HCT116 (cell line): ENCODE measurements at regions not wholly inside any gene's neighbourhood (a gene's known extent, or its start where the extent isn't known, plus 50 kb on each side); places are given as distances from the start of the nearest gene placed in this dataset.

Experiments
- ATAC-seq: fragments of 200-7000 bp; cut with Tn5 transposase; 2 replicates; pipeline ENCODE4 v1.9.1; 2020; ENCODE audit warnings: mild to moderate bottlenecking, moderate library complexity
- BruUV-seq: library from RNA; stranded (reverse); fragments of 400-500 nt; replicated peaks from 2 replicates; lab custom pipeline; 2021; lab: Mats Ljungman, UMichigan
- CTCF ChIA-PET: fragments of 300-600 bp; sonication (Branson Sonifier 250); formaldehyde crosslinking; loops from one replicate; lab custom pipeline; 2021; ENCODE audit warnings: antibody characterized with exemption; lab: Charles Lee
- POLR2A ChIA-PET: fragments of 300-600, 350-600 bp; sonication (Branson Sonifier 250); formaldehyde crosslinking; loops from one replicate; lab custom pipeline; 2021; ENCODE audit warnings: antibody characterized with exemption; lab: Charles Lee
- RAD21 ChIA-PET, 2 experiments: fragments of 300-600 bp; sonication (Branson Sonifier 250); formaldehyde crosslinking; loops; one replicate each; lab custom pipeline; 2023; ENCODE audit warnings: low total read pairs in 2 of 2; ENCODE audit not compliant: uncharacterized antibody in 2 of 2, unreplicated experiment in 2 of 2, low non-redundant PET in 1 of 2; lab: Charles Lee
- DNase-seq: peaks from one replicate; pipeline ENCODE4 v3.0.0-alpha.2; 2010; ENCODE audit warnings: low read depth, low spot score
- H2AFZ ChIP-seq: fragments of 200-600 bp; shearing (Covaris generic), sonication (generic); 2 replicates; pipeline ENCODE4 v1.6.1; 2017; ENCODE audit warnings: low read depth, mixed run types, mixed read lengths, antibody characterized with exemption, low read length; ENCODE audit not compliant: poor library complexity, severe bottlenecking
- H3K27ac ChIP-seq: 2 replicates; pipeline ENCODE4 v1.5.1; 2012; ENCODE audit warnings: low read depth, low read length
- H3K27me3 ChIP-seq: fragments of 200-600 bp; sonication (generic); 2 replicates; pipeline ENCODE4 v1.6.1; 2016; ENCODE audit warnings: mixed run types, low read length, mixed read lengths; ENCODE audit not compliant: insufficient read depth
- H3K36me3 ChIP-seq, 2 experiments: fragments of 200-500 bp in 1 of 2; fragments of 200-600 bp in 1 of 2; sonication (Bioruptor generic) in 1 of 2; sonication (generic) in 1 of 2; 2 replicates each; pipeline versions ENCODE4 v1.5.1 to v1.6.1; 2014 to 2016; ENCODE audit warnings: low read length in 2 of 2, inconsistent platforms in 1 of 2, mixed read lengths in 1 of 2, mixed run types in 1 of 2; ENCODE audit not compliant: insufficient read depth in 2 of 2, control insufficient read depth in 1 of 2
- H3K4me1 ChIP-seq, 2 experiments: fragments of 200-600 bp in 1 of 2; sonication (generic) in 1 of 2; 2 replicates each; pipeline versions ENCODE4 v1.5.1 to v1.6.1; 2012 to 2017; ENCODE audit warnings: low read length in 2 of 2, inconsistent platforms in 1 of 2, mild to moderate bottlenecking in 1 of 2, mixed read lengths in 1 of 2, mixed run types in 1 of 2, moderate library complexity in 1 of 2; ENCODE audit not compliant: insufficient read depth in 2 of 2, control insufficient read depth in 1 of 2
- H3K4me2 ChIP-seq: fragments of 200-600 bp; sonication (generic); 2 replicates; pipeline ENCODE4 v1.6.1; 2017; ENCODE audit warnings: mixed run types, low read length, mixed read lengths
- H3K4me3 ChIP-seq, 2 experiments: fragments of 200-600 bp in 1 of 2; sonication (generic) in 1 of 2; replicated peaks in 1 of 2; 2 replicates each; pipeline ENCODE4 v1.5.1; 2011 to 2016; ENCODE audit warnings: low read length in 2 of 2, control low read depth in 1 of 2, low read depth in 1 of 2, mild to moderate bottlenecking in 1 of 2, mixed read lengths in 1 of 2, mixed run types in 1 of 2
- H3K79me2 ChIP-seq: fragments of 200-600 bp; sonication (generic); 2 replicates; pipeline ENCODE4 v1.6.1; 2017; ENCODE audit warnings: mild to moderate bottlenecking, mixed run types, low read length, moderate library complexity, mixed read lengths; ENCODE audit not compliant: insufficient read depth
- H3K9ac ChIP-seq: fragments of 200-600 bp; sonication (generic); 2 replicates; pipeline ENCODE4 v1.6.1; 2016; ENCODE audit warnings: low read length, mixed read lengths
- H3K9me2 ChIP-seq: fragments of 200-600 bp; sonication (generic), shearing (Covaris generic); 2 replicates; pipeline ENCODE4 v1.6.1; 2017; ENCODE audit warnings: mixed run types, mild to moderate bottlenecking, moderate library complexity; ENCODE audit not compliant: insufficient read depth
- H3K9me3 ChIP-seq, 2 experiments: fragments of 200-500 bp in 1 of 2; fragments of 200-600 bp in 1 of 2; sonication (Bioruptor generic) in 1 of 2; sonication (generic) in 1 of 2; 2 replicates each; pipeline ENCODE4 v1.6.1; 2014 to 2017; ENCODE audit warnings: low read length in 2 of 2, mixed read lengths in 2 of 2, inconsistent platforms in 1 of 2, low read depth in 1 of 2, mild to moderate bottlenecking in 1 of 2, mixed run types in 1 of 2, moderate library complexity in 1 of 2; ENCODE audit not compliant: control insufficient read depth in 1 of 2, insufficient read depth in 1 of 2
- H4K20me1 ChIP-seq: fragments of 200-600 bp; sonication (generic), shearing (Covaris generic); 2 replicates; pipeline ENCODE4 v1.6.1; 2017; ENCODE audit warnings: mixed run types, mild to moderate bottlenecking, moderate library complexity; ENCODE audit not compliant: insufficient read depth
- CBX3 ChIP-seq: IDR thresholded peaks from 2 replicates; pipeline ENCODE4 v1.6.1; 2012; ENCODE audit warnings: low read depth
- CEBPB ChIP-seq: IDR thresholded peaks from 2 replicates; pipeline ENCODE4 v1.6.1; 2012; ENCODE audit warnings: low read depth
- CTCF ChIP-seq, 3 experiments: fragments of 200-600 bp in 1 of 3; sonication (generic) in 1 of 3; IDR thresholded peaks in 2 of 3; conservative IDR thresholded peaks in 1 of 3; 2 replicates each; pipeline ENCODE4 v1.5.1; 2012 to 2017; ENCODE audit warnings: low read depth in 2 of 3, low read length in 2 of 3, antibody characterized with exemption in 1 of 3, borderline replicate concordance in 1 of 3, control low read depth in 1 of 3, mild to moderate bottlenecking in 1 of 3, mixed read lengths in 1 of 3, mixed run types in 1 of 3, moderate library complexity in 1 of 3; ENCODE audit not compliant: insufficient read depth in 1 of 3
- EZH2 ChIP-seq: fragments of 200-600 bp; sonication (generic); IDR thresholded peaks from 2 replicates; pipeline ENCODE4 v1.6.1; 2017; ENCODE audit warnings: antibody characterized with exemption, mixed run types
- EZH2phosphoT487 ChIP-seq: fragments of 200-600 bp; IDR thresholded peaks from 2 replicates; pipeline ENCODE4 v1.6.1; 2018; ENCODE audit warnings: antibody characterized with exemption, borderline replicate concordance
- FOSL1 ChIP-seq: IDR thresholded peaks from 2 replicates; pipeline ENCODE4 v1.6.1; 2012; ENCODE audit warnings: low read depth
- POLR2AphosphoS5 ChIP-seq: IDR thresholded peaks from 2 replicates; pipeline ENCODE4 v1.6.1; 2011; ENCODE audit warnings: mild to moderate bottlenecking, low read depth, low read length, moderate library complexity
- RAD21 ChIP-seq: IDR thresholded peaks from 2 replicates; pipeline ENCODE4 v1.6.1; 2012; ENCODE audit warnings: low read depth, mild to moderate bottlenecking
- SIN3A ChIP-seq: IDR thresholded peaks from 2 replicates; pipeline ENCODE4 v1.6.1; 2012; ENCODE audit warnings: low read depth
- SP1 ChIP-seq: IDR thresholded peaks from 2 replicates; pipeline ENCODE4 v1.6.1; 2012; ENCODE audit warnings: low read depth
- SRF ChIP-seq: IDR thresholded peaks from 2 replicates; pipeline ENCODE4 v1.6.1; 2012; ENCODE audit warnings: low read depth
- ZFX ChIP-seq: fragments of 450-650 bp; IDR thresholded peaks from 2 replicates; pipeline ENCODE4 v1.6.1; 2017
- ZNF274 ChIP-seq: fragments of 200-500 bp; sonication (Bioruptor generic); IDR thresholded peaks from 2 replicates; pipeline ENCODE4 v1.6.1; 2014; ENCODE audit warnings: mild to moderate bottlenecking, low read depth, low read length, inconsistent platforms
- intact Hi-C: fragments of 100-400 bp; cut with micrococcal nuclease; formaldehyde crosslinking; loops from 2 replicates; pipeline ENCODE4 v1.10.0; 2022
- TF ChIP-seq, protein P1 (sequence below): IDR thresholded peaks from 2 replicates; pipeline ENCODE4 v1.6.1; 2011; ENCODE audit warnings: mild to moderate bottlenecking, low read length, moderate library complexity; ENCODE audit not compliant: insufficient replicate concordance; ENCODE audit errors: extremely low read depth
- TF ChIP-seq, protein P2 (sequence below): IDR thresholded peaks from 2 replicates; pipeline ENCODE4 v1.6.1; 2012

DNA sequence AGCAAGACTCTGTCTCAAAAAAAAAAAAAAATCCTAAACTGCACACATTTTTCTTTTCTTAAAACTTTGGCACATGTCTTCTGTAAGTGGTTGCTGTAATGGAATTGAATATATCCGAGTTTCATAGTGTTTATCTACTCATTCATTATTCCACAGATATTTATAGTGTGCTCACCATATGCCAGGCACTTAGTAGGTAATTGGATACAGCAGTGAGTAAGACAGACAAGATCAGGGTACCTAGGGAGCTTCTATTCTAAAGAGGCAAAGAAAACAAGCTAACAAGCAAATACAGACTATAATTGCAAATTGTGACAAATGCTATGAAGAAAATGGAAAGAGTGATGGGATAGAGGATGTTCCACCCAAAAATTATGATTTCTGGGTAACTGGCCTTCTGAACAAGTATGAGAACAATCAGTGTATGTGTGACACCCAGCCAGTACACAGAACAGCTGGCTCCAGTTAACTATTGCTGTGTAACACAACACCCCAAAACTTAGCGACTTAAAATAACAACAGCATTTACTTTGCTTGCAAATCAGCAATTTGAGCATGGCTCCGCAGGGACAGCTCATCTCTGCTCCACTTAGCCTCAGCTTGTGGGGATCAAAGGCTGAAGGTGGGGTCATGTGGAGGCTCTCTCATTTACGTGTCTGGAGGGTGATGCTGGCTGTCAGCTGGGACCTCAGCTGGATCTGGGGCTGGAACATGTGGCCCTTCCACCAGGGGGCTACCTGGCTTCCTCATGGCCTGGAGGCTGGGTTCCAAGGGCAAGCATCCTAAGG lies 224.9 kb downstream of the INSIG2 start:
- no TSS peak for BruUV-seq
- Histone ChIP-seq H3K27me3 (no peaks in the 10 kb centered on the region), H3K4me2 (no peak overlapping the region), H3K79me2 (no peaks in the 10 kb centered on the region), H3K9me2 (no peaks in the 10 kb centered on the region), H3K9ac (no peak overlapping the region), H4K20me1 (no peaks in the 10 kb centered on the region), H3K4me1 (no peaks in the 10 kb centered on the region), H3K9me3 (no peaks in the 10 kb centered on the region), H2AFZ (no peak overlapping the region), H3K36me3 (no peaks in the 10 kb centered on the region), H3K27ac (no peak overlapping the region), H3K4me3 (no peak overlapping the region)
- no peak for DNase-seq
- 0 out of 2 replicates have a peak, but pooled peaks have one; percentile 40 for ATAC-seq
- RAD21 ChIA-PET: no interaction called here
- POLR2A ChIA-PET: no interaction called here
- TF ChIP-seq EZH2: no peak
- 0 out of 6 replicates have a peak, but pooled peaks of 2 of the 3 experiments have one; percentile 5 to 8 for TF ChIP-seq CTCF (IDR thresholded peaks at IDR 0.05 in 2 of 3, conservative IDR thresholded peaks at IDR 0.05 in 1 of 3; ENCODE audit: borderline replicate concordance in 1 of 3, insufficient read depth in 1 of 3, low read depth in 2 of 3, low read length in 2 of 3)
- TF ChIP-seq EZH2phosphoT487: no peak
- CTCF ChIA-PET: no interaction called here
- intact Hi-C loops: no loop called here

- H2AFZ ChIP-seq: no peak overlapping the region
- no TSS peak for BruUV-seq
- no peaks in the 10 kb centered on the region for H3K9me2 ChIP-seq
- no peaks in the 10 kb centered on the region for H3K36me3 ChIP-seq
- H3K27ac ChIP-seq: no peak overlapping the region
- ChIA-PET POLR2A (no interaction called here), RAD21 (no interaction called here), CTCF (no interaction called here)
- DNase-seq: no peak
- ATAC-seq: no peak
- H4K20me1 ChIP-seq: no peaks in the 10 kb centered on the region
- H3K27me3 ChIP-seq: no peaks in the 10 kb centered on the region
- no peak overlapping the region for H3K4me3 ChIP-seq
- no peaks in the 10 kb centered on the region for H3K9me3 ChIP-seq
- H3K4me1 ChIP-seq: no peaks in the 10 kb centered on the region
- H3K9ac ChIP-seq: no peak overlapping the region
- H3K79me2 ChIP-seq: no peaks in the 10 kb centered on the region
- intact Hi-C loops: no loop called here
- H3K4me2 ChIP-seq: no peak overlapping the region
- TF ChIP-seq ZFX (no peak), ZNF274 (no peak), SIN3A (no peak), CEBPB (no peak), CBX3 (no peak), POLR2AphosphoS5 (no peak), SP1 (no peak), SRF (no peak), FOSL1 (no peak), RAD21 (no peak)
- TF ChIP-seq, protein P1, sequence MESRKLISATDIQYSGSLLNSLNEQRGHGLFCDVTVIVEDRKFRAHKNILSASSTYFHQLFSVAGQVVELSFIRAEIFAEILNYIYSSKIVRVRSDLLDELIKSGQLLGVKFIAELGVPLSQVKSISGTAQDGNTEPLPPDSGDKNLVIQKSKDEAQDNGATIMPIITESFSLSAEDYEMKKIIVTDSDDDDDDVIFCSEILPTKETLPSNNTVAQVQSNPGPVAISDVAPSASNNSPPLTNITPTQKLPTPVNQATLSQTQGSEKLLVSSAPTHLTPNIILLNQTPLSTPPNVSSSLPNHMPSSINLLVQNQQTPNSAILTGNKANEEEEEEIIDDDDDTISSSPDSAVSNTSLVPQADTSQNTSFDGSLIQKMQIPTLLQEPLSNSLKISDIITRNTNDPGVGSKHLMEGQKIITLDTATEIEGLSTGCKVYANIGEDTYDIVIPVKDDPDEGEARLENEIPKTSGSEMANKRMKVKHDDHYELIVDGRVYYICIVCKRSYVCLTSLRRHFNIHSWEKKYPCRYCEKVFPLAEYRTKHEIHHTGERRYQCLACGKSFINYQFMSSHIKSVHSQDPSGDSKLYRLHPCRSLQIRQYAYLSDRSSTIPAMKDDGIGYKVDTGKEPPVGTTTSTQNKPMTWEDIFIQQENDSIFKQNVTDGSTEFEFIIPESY: no peak
- TF ChIP-seq, protein P2, sequence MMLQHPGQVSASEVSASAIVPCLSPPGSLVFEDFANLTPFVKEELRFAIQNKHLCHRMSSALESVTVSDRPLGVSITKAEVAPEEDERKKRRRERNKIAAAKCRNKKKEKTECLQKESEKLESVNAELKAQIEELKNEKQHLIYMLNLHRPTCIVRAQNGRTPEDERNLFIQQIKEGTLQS: no peak
Measured at GRCh38 chr2:118310681-118311429, 222.6 kb downstream of the INSIG2 start.
